ENCODE measurements at regions not wholly inside any gene's neighbourhood (a gene's known extent, or its start where the extent isn't known, plus 50 kb on each side); places are given as distances from the start of the nearest gene placed in this dataset.

DNA sequence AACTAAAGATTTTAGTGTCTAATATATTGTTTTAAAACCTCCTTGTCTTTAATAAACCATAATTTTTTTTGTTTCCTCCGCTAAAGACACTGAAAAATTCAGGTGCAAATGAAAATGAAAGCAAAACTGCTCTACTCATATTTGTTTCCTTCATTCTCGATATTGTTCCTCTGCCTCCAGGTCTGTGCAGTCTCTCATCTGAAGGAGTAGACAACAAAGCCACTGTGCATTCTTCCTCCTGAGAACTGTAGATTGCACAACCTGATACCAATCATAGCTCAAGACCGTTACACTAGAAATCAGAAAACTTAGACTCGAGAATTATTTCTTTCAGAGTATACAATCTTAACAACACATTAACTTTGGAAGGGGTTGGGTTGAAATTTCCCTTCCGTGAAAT, 373.1 kb upstream of the CXADR start:
- no peak for DNase-seq (ENCODE audit: low read depth)
- TF ChIP-seq, protein P1, sequence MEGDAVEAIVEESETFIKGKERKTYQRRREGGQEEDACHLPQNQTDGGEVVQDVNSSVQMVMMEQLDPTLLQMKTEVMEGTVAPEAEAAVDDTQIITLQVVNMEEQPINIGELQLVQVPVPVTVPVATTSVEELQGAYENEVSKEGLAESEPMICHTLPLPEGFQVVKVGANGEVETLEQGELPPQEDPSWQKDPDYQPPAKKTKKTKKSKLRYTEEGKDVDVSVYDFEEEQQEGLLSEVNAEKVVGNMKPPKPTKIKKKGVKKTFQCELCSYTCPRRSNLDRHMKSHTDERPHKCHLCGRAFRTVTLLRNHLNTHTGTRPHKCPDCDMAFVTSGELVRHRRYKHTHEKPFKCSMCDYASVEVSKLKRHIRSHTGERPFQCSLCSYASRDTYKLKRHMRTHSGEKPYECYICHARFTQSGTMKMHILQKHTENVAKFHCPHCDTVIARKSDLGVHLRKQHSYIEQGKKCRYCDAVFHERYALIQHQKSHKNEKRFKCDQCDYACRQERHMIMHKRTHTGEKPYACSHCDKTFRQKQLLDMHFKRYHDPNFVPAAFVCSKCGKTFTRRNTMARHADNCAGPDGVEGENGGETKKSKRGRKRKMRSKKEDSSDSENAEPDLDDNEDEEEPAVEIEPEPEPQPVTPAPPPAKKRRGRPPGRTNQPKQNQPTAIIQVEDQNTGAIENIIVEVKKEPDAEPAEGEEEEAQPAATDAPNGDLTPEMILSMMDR (IDR thresholded peaks at IDR 0.05; ENCODE audit: low read depth, low read length, missing control alignments): no peak
- H3K4me3 ChIP-seq (ENCODE audit: low read depth, low read length): no peak overlapping the region
- in situ Hi-C loops (cut with HindIII; ENCODE audit: low sequenced_read_pairs): no loop called here

DNA sequence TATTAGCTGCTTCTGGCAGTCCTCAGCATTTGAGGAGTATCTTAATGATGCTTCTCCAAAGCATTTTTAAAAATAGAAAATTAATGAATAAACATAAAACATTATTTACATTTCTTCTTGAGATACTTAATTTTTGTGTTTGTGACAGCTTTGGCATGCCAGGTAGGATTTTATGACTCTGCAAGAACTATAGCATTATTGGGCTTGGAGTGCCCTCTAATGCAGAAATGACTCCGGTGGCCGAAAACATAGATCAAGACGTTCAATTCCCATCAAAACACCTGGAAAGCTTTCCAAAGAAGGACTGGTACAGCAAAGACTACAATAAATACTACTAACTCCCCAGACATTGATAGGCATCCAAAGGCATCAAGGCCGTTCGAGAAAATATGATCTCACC, 366.4 kb upstream of the CXADR start:
- TF ChIP-seq, protein P1 (IDR thresholded peaks at IDR 0.05; ENCODE audit: low read depth, low read length, missing control alignments): peak; percentile 6
- in situ Hi-C loops (cut with HindIII; ENCODE audit: low sequenced_read_pairs): no loop called here
- no peak for DNase-seq (ENCODE audit: low read depth)

DNA sequence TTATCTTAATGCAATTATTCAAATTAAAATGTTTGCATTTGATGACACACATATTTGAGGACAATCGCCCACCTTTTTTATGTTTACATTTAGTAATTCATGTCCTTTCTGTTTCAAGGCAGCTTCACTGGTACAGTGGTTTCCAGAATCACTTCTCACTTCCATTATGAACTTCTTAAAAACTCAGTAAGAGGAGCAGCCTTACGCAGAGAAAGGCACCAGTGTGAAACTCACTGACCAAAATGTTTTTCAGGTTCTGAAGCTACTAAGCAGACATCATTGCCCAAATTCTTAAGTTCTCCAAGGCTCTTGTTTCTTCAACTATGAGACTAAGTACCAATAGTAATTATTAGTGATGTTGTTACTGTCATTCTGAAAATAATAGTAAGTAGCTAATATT, 353.1 kb upstream of the CXADR start:
- TF ChIP-seq, protein P1 (IDR thresholded peaks at IDR 0.05; ENCODE audit: low read depth, low read length, missing control alignments): no peak
- in situ Hi-C loops (cut with HindIII; ENCODE audit: low sequenced_read_pairs): no loop called here
- no peak for DNase-seq (ENCODE audit: low read depth)
- H3K4me3 ChIP-seq (ENCODE audit: low read depth, low read length): no peak overlapping the region

More for the DNA sequence above, 366.4 kb upstream of the CXADR start:
- H3K4me3 ChIP-seq (ENCODE audit: low read depth, low read length): no peak overlapping the region

DNA sequence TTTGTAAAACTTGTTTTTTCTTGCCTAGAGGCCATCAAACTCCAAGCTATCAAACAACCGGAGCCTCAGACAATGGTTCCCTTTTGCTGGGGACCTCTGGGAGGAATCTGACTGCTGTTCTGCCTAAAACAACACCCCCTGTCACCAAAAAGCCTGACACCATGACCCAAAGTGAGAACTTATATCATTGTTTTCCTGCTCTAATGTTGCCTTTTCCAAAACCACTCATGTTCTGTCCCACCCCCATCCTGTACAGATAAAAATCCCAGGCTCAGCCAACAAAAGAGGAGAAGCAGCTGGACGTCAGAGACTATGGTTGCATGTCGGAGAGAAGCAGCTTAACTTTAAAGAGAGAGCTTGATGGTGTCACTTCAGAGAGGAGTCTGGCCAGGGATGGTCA, 327.2 kb upstream of the CXADR start:
- no peak for DNase-seq (ENCODE audit: low read depth)
- H3K4me3 ChIP-seq (ENCODE audit: low read depth, low read length): no peak overlapping the region
- in situ Hi-C loops (cut with HindIII; ENCODE audit: low sequenced_read_pairs): no loop called here
- TF ChIP-seq, protein P1 (IDR thresholded peaks at IDR 0.05; ENCODE audit: low read depth, low read length, missing control alignments): no peak

DNA sequence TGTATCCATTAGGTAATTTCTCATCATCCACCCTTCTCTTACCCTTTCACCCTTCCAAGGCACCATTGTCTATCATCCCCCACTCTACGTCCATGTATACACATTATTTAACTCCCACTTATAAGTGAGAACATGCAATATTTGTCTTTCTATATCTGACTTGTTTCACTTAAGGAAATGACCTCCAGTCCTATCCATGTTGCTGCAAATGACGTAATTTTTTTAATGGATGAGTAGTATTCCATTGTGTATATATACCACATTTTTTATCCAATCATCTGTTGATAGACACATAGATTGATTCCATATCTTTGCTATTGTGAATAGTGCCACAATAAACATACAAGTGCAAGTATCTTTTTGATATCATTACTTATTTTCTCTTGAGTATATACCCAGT, 322.9 kb upstream of the CXADR start:
- TF ChIP-seq, protein P1 (IDR thresholded peaks at IDR 0.05; ENCODE audit: low read depth, low read length, missing control alignments): no peak
- H3K4me3 ChIP-seq (ENCODE audit: low read depth, low read length): no peak overlapping the region
- no peak for DNase-seq (ENCODE audit: low read depth)
- in situ Hi-C loops (cut with HindIII; ENCODE audit: low sequenced_read_pairs): no loop called here

DNA sequence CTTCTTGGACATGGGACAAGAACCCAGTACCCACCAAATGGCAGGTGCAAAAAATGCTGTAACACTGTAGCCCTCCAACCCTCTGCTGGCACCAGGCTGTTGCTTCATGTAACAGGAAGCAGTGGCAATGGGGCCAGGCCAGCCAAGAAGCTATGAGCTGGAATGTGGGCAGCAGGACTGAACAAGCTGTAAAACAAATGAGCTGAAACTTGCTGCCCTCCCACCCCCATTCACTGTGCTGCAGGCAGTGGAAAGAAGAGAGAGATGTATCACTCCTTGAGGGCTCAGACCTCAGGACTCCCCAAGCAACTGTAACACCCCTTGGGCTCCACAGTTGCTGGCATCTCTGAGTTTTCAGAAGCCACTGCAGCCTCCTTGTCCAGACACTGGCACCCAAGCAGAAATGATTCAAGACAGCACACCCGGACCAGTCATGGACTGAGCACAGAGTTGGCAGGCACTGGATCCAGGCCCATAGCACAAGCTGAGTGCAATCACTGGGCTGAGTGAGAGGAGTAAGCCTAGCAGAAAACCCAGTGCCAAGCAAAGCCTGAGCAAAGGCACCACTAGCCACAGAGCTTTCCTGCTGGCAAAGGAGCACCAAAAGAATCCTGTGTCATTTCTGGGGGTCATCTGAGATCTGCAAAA, 321.4 kb upstream of the CXADR start:
- no peak for DNase-seq (ENCODE audit: low read depth)
- in situ Hi-C loops (cut with HindIII; ENCODE audit: low sequenced_read_pairs): no loop called here
- H3K4me3 ChIP-seq (ENCODE audit: low read depth, low read length): no peak overlapping the region
- TF ChIP-seq, protein P1 (IDR thresholded peaks at IDR 0.05; ENCODE audit: low read depth, low read length, missing control alignments): no peak

All from astrocyte of the cerebellum (primary cell).